ENCODE measurements at regions not wholly inside any gene's neighbourhood (a gene's known extent, or its start where the extent isn't known, plus 50 kb on each side); places are given as distances from the start of the nearest gene placed in this dataset.

- Histone ChIP-seq H3K36me3 (ENCODE audit: control insufficient read depth, insufficient read depth, low read length) (no peaks in the 10 kb centered on the region), H3K9ac (ENCODE audit: low read depth, low read length) (no peak overlapping the region), H3K4me1 (ENCODE audit: control insufficient read depth, insufficient read depth, low read length) (no peaks in the 10 kb centered on the region), H4K5ac (ENCODE audit: low read depth, low read length) (no peak overlapping the region), H4K20me1 (ENCODE audit: insufficient read depth, low read length) (no peaks in the 10 kb centered on the region), H3K18ac (ENCODE audit: low read depth, low read length) (no peak overlapping the region), H3K14ac (replicated peaks; ENCODE audit: low read depth, low read length) (no peak overlapping the region), H3K9me3 (ENCODE audit: control insufficient read depth, insufficient read depth, low read length) (no peaks in the 10 kb centered on the region), H4K8ac (ENCODE audit: low read depth in 2 of 2, low read length in 2 of 2) (no peak overlapping the region), H3K4me2 (ENCODE audit: low read depth, low read length) (no peak overlapping the region), H2BK15ac (ENCODE audit: low read depth, low read length) (no peak overlapping the region), H3K9me1 (ENCODE audit: insufficient read depth, low read length) (no peaks in the 10 kb centered on the region), H2BK5ac (ENCODE audit: low read depth, low read length, poor library complexity, severe bottlenecking) (no peak overlapping the region), H3K27me3 (ENCODE audit: control insufficient read depth, insufficient read depth, low read length) (no peaks in the 10 kb centered on the region), H4K91ac (ENCODE audit: insufficient read depth, low read depth, low read length) (no peak overlapping the region), H2BK20ac (ENCODE audit: low read depth, low read length) (no peak overlapping the region), H3K56ac (ENCODE audit: extremely low read depth, insufficient read depth, low read length) (no peak overlapping the region), H3K23ac (ENCODE audit: low read depth, low read length) (no peak overlapping the region), H3K4ac (ENCODE audit: low read depth, low read length) (no peak overlapping the region), H2BK120ac (ENCODE audit: low read depth, low read length) (no peak overlapping the region), H2AK9ac (replicated peaks; ENCODE audit: low read depth, low read length, poor library complexity) (no peak overlapping the region), H3K27ac (ENCODE audit: insufficient read depth, low read length) (no peak overlapping the region), H3K79me1 (ENCODE audit: low read depth in 1 of 2, low read length in 2 of 2) (no peaks in the 10 kb centered on the region), H2AFZ (replicated peaks; ENCODE audit: low read length, poor library complexity) (no peak overlapping the region), H2AK5ac (ENCODE audit: low read depth, low read length) (no peak overlapping the region), H3K4me3 (ENCODE audit: insufficient read depth, low read depth, low read length) (no peak overlapping the region)
- DNase-seq (no peak), ATAC-seq (ENCODE audit: low read depth) (no peak)
- no CpG with 5 or more reads among the region's 3 CpGs for WGBS, 2 experiments (ENCODE audit: extremely low coverage in 2 of 2, insufficient read length in 1 of 2)
- no peak for TF ChIP-seq MAFK (IDR thresholded peaks at IDR 0.05; ENCODE audit: low read depth, low read length)
- ChIA-PET CTCF (no interaction called here), POLR2A (ENCODE audit: unreplicated experiment) (no interaction called here)
- intact Hi-C loops (cut with micrococcal nuclease) (no loop called here), dilution Hi-C loops (cut with HindIII; ENCODE audit: low sequenced_read_pairs, unreplicated experiment) (no loop called here), in situ Hi-C loops (cut with MboI; ENCODE audit: low sequenced_read_pairs) (no loop called here)
- BruUV-seq (replicated peaks) = no TSS peak
Observed at GRCh38 chr5:115709585-115709984, 83.7 kb upstream of the TMED7 start.
